ENCODE measurements at regions not wholly inside any gene's neighbourhood (a gene's known extent, or its start where the extent isn't known, plus 50 kb on each side); places are given as distances from the start of the nearest gene placed in this dataset.

GRCh38 chr5:33059081-33059480 lies 348.0 kb downstream of the NPR3 start:
- Histone ChIP-seq H3K4me3 (no peak overlapping the region), H2AFZ (ENCODE audit: low read depth, low read length) (no peak overlapping the region), H3K9me1 (ENCODE audit: control insufficient read depth, insufficient read depth, low read length) (no peaks in the 10 kb centered on the region), H3K27me3 (ENCODE audit: control insufficient read depth in 2 of 2, insufficient read depth in 2 of 2, low read length in 2 of 2) (no peaks in the 10 kb centered on the region), H3K9ac (ENCODE audit: insufficient read depth in 1 of 2, low read depth in 2 of 2, low read length in 2 of 2) (no peak overlapping the region), H3K4me1 (replicated peaks in 1 of 2; ENCODE audit: control insufficient read depth in 2 of 2, insufficient read depth in 2 of 2, low read length in 2 of 2) (no peaks in the 10 kb centered on the region), H3K79me2 (ENCODE audit: control insufficient read depth, insufficient read depth, low read length) (no peaks in the 10 kb centered on the region), H3K9me3 (replicated peaks; ENCODE audit: control insufficient read depth, insufficient read depth, low read depth, low read length) (no peaks in the 10 kb centered on the region), H4K20me1 (replicated peaks; ENCODE audit: control insufficient read depth, insufficient read depth, low read length) (no peaks in the 10 kb centered on the region), H3K4me2 (ENCODE audit: insufficient read depth, low read length) (no peak overlapping the region), H3K27ac (ENCODE audit: extremely low read depth, low read depth, low read length) (no peak overlapping the region), H3K36me3 (ENCODE audit: control insufficient read depth, insufficient read depth, low read length) (no peaks in the 10 kb centered on the region)
- WGBS (ENCODE audit: insufficient coverage, low coverage, missing lambda C conversion rate), result 0% methylated on average over 3 of the region's 3 CpGs
- ChIA-PET CTCF (ENCODE audit: low intra/inter-chr PET ratio) (no interaction called here), POLR2A (no interaction called here)
- FAIRE-seq (no peak), ATAC-seq (no peak), DNase-seq (ENCODE audit: extremely low read depth in 1 of 4, low spot score in 3 of 4) (no peak)
- no TSS peak for BruUV-seq (replicated peaks)
- in situ Hi-C loops (cut with MboI), result no loop called here
- TF ChIP-seq ZNF57 (CRISPR knock-in tag; IDR thresholded peaks at IDR 0.05), result no peak
- TF ChIP-seq SUPT5H (IDR thresholded peaks at IDR 0.05), result no peak
- no peak for TF ChIP-seq FOXJ3 (CRISPR knock-in tag; IDR thresholded peaks at IDR 0.05)
- no peak for TF ChIP-seq ASH1L (IDR thresholded peaks at IDR 0.05; ENCODE audit: borderline replicate concordance, low read depth, partially characterized antibody)
- TF ChIP-seq THRAP3 (IDR thresholded peaks at IDR 0.05; ENCODE audit: borderline replicate concordance), result no peak
- TF ChIP-seq UBTF (IDR thresholded peaks at IDR 0.05; ENCODE audit: borderline replicate concordance in 1 of 2, low read depth in 2 of 2, low read length in 2 of 2), result no peak
- no peak for TF ChIP-seq CTBP1 (IDR thresholded peaks at IDR 0.05; ENCODE audit: borderline replicate concordance)
- TF ChIP-seq AFF4 (CRISPR knock-in tag; IDR thresholded peaks at IDR 0.05), result no peak
- TF ChIP-seq FOXP1 (CRISPR knock-in tag; IDR thresholded peaks at IDR 0.05), result no peak
- no peak for TF ChIP-seq MCM5 (IDR thresholded peaks at IDR 0.05; ENCODE audit: low read depth)
- intact Hi-C loops (cut with micrococcal nuclease), result no loop called here
